HG03066 (cell line): ENCODE measurements at regions not wholly inside any gene's neighbourhood (a gene's known extent, or its start where the extent isn't known, plus 50 kb on each side); places are given as distances from the start of the nearest gene placed in this dataset.

Source experiments
- ATAC-seq: cut with Tn5 transposase; IDR thresholded peaks from one replicate; pipeline ENCODE4 v1.9.1; 2021; ENCODE audit warnings: low read depth; ENCODE audit not compliant: unreplicated experiment

- ATAC-seq: no peak
Observed at GRCh38 chr13:73941752-73942151, 192.5 kb downstream of the KLF12 start.

- ATAC-seq: no peak
Observed at GRCh38 chr13:73940098-73940497, 194.1 kb downstream of the KLF12 start.

- no peak for ATAC-seq
Observed at GRCh38 chr13:73939603-73940002, 194.6 kb downstream of the KLF12 start.

GRCh38 chr13:73939071-73939380, 195.2 kb downstream of the KLF12 start:
- no peak for ATAC-seq

GRCh38 chr13:73938372-73939070, 195.7 kb downstream of the KLF12 start:
- no peak for ATAC-seq

- no peak for ATAC-seq
Observed at GRCh38 chr13:73937441-73937840, 196.8 kb downstream of the KLF12 start.

- ATAC-seq: no peak
Observed at GRCh38 chr13:73935991-73936390, 198.2 kb downstream of the KLF12 start.

- no peak for ATAC-seq
Observed at GRCh38 chr13:73934771-73935170, 199.4 kb downstream of the KLF12 start.

GRCh38 chr13:73934215-73934641, 200.0 kb downstream of the KLF12 start:
- no peak for ATAC-seq

- no peak for ATAC-seq
Observed at GRCh38 chr13:73933795-73934194, 200.4 kb downstream of the KLF12 start.

- ATAC-seq: no peak
Observed at GRCh38 chr13:73932091-73932490, 202.1 kb downstream of the KLF12 start.

GRCh38 chr13:73929287-73929932, 204.8 kb downstream of the KLF12 start:
- no peak for ATAC-seq

GRCh38 chr13:73924607-73925006, 209.6 kb downstream of the KLF12 start:
- peak; percentile 98 for ATAC-seq

- ATAC-seq: no peak
Observed at GRCh38 chr13:73922493-73923393, 211.5 kb downstream of the KLF12 start.

- ATAC-seq: no peak
Observed at GRCh38 chr13:73918691-73919090, 215.5 kb downstream of the KLF12 start.

GRCh38 chr13:73913751-73914518, 220.3 kb downstream of the KLF12 start:
- ATAC-seq: no peak

- ATAC-seq: no peak
Observed at GRCh38 chr13:73913079-73913740, 221.0 kb downstream of the KLF12 start.

GRCh38 chr13:73911361-73911760, 222.8 kb downstream of the KLF12 start:
- ATAC-seq: no peak

GRCh38 chr13:73910733-73911132, 223.5 kb downstream of the KLF12 start:
- ATAC-seq: no peak

- no peak for ATAC-seq
Observed at GRCh38 chr13:73908809-73909208, 225.4 kb downstream of the KLF12 start.
